GM21528 (cell line): ENCODE measurements at regions not wholly inside any gene's neighbourhood (a gene's known extent, or its start where the extent isn't known, plus 50 kb on each side); places are given as distances from the start of the nearest gene placed in this dataset.

Source experiments
- ATAC-seq: cut with Tn5 transposase; IDR thresholded peaks from one replicate; pipeline ENCODE4 v1.9.1; 2021; ENCODE audit warnings: mild to moderate bottlenecking, moderate library complexity; ENCODE audit not compliant: unreplicated experiment, low FRiP score

- no peak for ATAC-seq
Observed at GRCh38 chr4:153940916-153941315, 152.0 kb upstream of the SFRP2 start.

GRCh38 chr4:153939570-153939969 lies 150.7 kb upstream of the SFRP2 start:
- ATAC-seq, result no peak

GRCh38 chr4:153938994-153939393 lies 150.1 kb upstream of the SFRP2 start:
- no peak for ATAC-seq

- ATAC-seq, result no peak
Observed at GRCh38 chr4:153937289-153937688, 148.4 kb upstream of the SFRP2 start.

- no peak for ATAC-seq
Observed at GRCh38 chr4:153936121-153936520, 147.2 kb upstream of the SFRP2 start.

GRCh38 chr4:153934688-153935017 lies 145.8 kb upstream of the SFRP2 start:
- ATAC-seq, result no peak

- ATAC-seq, result no peak
Observed at GRCh38 chr4:153933915-153934687, 145.2 kb upstream of the SFRP2 start.

- no peak for ATAC-seq
Observed at GRCh38 chr4:153931804-153932203, 142.9 kb upstream of the SFRP2 start.

- no peak for ATAC-seq
Observed at GRCh38 chr4:153929675-153930074, 140.8 kb upstream of the SFRP2 start.

GRCh38 chr4:153927451-153927850 lies 138.6 kb upstream of the SFRP2 start:
- ATAC-seq, result no peak

GRCh38 chr4:153922148-153922547 lies 133.3 kb upstream of the SFRP2 start:
- ATAC-seq, result no peak

- ATAC-seq, result no peak
Observed at GRCh38 chr4:153919667-153920066, 130.8 kb upstream of the SFRP2 start.

- peak; percentile 98 for ATAC-seq
Observed at GRCh38 chr4:153916273-153916755, 127.4 kb upstream of the SFRP2 start.

- no peak for ATAC-seq
Observed at GRCh38 chr4:153912301-153912700, 123.4 kb upstream of the SFRP2 start.

GRCh38 chr4:153909672-153910071 lies 120.8 kb upstream of the SFRP2 start:
- no peak for ATAC-seq

- no peak for ATAC-seq
Observed at GRCh38 chr4:153906231-153906630, 117.3 kb upstream of the SFRP2 start.

- ATAC-seq, result no peak
Observed at GRCh38 chr4:153905231-153905630, 116.3 kb upstream of the SFRP2 start.

GRCh38 chr4:153904011-153904410 lies 115.1 kb upstream of the SFRP2 start:
- no peak for ATAC-seq

- no peak for ATAC-seq
Observed at GRCh38 chr4:153901220-153901619, 112.3 kb upstream of the SFRP2 start.

GRCh38 chr4:153900426-153900825 lies 111.5 kb upstream of the SFRP2 start:
- no peak for ATAC-seq

GRCh38 chr4:153890761-153891160 lies 101.9 kb upstream of the SFRP2 start:
- no peak for ATAC-seq

- no peak for ATAC-seq
Observed at GRCh38 chr4:153887217-153887616, 98.3 kb upstream of the SFRP2 start.

GRCh38 chr4:153884325-153884724 lies 95.4 kb upstream of the SFRP2 start:
- no peak for ATAC-seq
